ENCODE measurements at regions not wholly inside any gene's neighbourhood (a gene's known extent, or its start where the extent isn't known, plus 50 kb on each side); places are given as distances from the start of the nearest gene placed in this dataset.
"Not testable (repeated sequence)": the region's sequence is repeated elsewhere in the genome, so short reads cannot be mapped to it uniquely, and the experiment has no call there.

DNA sequence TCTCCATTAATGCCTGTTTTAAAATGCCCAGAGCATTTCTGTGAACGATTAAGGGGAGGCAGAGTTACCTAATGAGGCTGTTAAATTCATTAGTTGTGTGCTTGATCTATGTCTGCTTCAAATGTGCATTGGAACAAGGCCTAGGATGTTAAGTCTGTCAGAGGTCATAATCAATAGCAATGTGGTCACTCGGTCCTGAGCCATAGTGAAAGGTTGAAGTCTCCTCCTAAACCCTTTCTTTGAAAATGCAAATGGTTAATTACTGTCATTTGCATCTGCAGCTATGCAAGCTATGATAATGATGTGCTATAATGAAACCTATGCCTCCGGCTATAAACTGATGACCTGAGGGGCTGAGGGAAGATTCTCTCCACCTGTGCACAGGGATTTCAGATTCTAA is 114.2 kb upstream of the NR5A2 start:
- Histone ChIP-seq H3K27me3 (ENCODE audit: control insufficient read depth, insufficient read depth, low read length) (no peaks in the 10 kb centered on the region), H3K9ac (ENCODE audit: low read depth, low read length) (no peak overlapping the region), H3K9me3 (ENCODE audit: control insufficient read depth, insufficient read depth, low read length) (no peaks in the 10 kb centered on the region), H3K36me3 (ENCODE audit: control insufficient read depth, insufficient read depth, low read length) (no peaks in the 10 kb centered on the region), H3K4me3 (ENCODE audit: low read depth, low read length) (no peak overlapping the region), H3K4me1 (ENCODE audit: control insufficient read depth, insufficient read depth, low read length) (peaks cover 2% of the 10 kb centered on the region)

DNA sequence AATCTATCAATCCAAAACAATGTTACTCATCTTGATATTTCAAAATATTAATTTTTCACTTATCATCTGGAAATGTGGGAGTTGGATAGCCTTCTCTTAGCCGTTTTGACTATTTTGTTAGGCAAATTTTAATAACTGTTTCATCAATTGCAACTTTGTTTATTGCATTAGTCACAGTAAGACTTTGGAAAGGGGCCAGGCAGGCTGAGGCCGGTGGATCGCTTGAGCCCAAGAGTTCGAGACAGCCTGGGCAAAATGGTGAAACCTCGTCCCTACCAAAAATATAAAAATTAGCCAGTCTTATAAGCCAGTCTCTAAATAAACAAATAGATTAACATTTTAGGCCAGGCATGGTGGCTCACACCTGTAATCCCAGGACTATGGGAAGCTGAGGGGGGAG is 113.0 kb upstream of the NR5A2 start:
- Histone ChIP-seq H3K27me3 (ENCODE audit: control insufficient read depth, insufficient read depth, low read length) (no peaks in the 10 kb centered on the region), H3K4me3 (ENCODE audit: low read depth, low read length) (no peak overlapping the region), H3K4me1 (ENCODE audit: control insufficient read depth, insufficient read depth, low read length) (peaks cover 2% of the 10 kb centered on the region), H3K36me3 (ENCODE audit: control insufficient read depth, insufficient read depth, low read length) (no peaks in the 10 kb centered on the region), H3K9ac (ENCODE audit: low read depth, low read length) (no peak overlapping the region), H3K9me3 (ENCODE audit: control insufficient read depth, insufficient read depth, low read length) (no peaks in the 10 kb centered on the region)

DNA sequence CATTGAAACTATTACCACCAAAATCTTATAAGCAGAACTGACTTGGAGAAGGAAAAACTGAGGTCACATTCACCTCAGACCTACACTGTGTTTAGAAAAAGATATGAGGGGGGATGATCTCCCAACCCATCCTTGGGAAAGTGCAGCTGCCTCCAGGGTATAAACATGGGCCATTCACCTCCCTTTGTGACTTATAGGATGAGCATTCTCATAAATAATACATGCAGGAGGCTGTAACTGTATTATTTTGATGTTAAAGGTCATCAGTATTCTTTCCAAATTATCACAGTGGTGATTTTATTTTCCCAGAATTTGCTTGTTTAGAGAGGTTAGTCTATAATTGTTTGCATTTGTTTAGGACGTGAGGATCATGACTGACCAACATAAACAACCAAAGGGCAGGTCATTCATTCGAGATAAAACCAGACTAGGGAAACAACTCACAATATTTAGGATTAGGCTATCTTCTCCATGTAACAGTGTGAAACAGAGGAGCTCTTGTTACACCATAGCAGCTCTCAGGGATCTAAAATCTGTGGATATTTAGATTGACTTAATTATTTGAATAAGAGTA is 109.2 kb upstream of the NR5A2 start:
- no peak overlapping the region for H3K4me3 ChIP-seq (ENCODE audit: low read depth, low read length)
- H3K36me3 ChIP-seq (ENCODE audit: control insufficient read depth, insufficient read depth, low read length): no peaks in the 10 kb centered on the region
- no peaks in the 10 kb centered on the region for H3K27me3 ChIP-seq (ENCODE audit: control insufficient read depth, insufficient read depth, low read length)
- H3K9ac ChIP-seq (ENCODE audit: low read depth, low read length): no peak overlapping the region
- peaks cover 2% of the 10 kb centered on the region for H3K4me1 ChIP-seq (ENCODE audit: control insufficient read depth, insufficient read depth, low read length)
- H3K9me3 ChIP-seq (ENCODE audit: control insufficient read depth, insufficient read depth, low read length): no peaks in the 10 kb centered on the region

DNA sequence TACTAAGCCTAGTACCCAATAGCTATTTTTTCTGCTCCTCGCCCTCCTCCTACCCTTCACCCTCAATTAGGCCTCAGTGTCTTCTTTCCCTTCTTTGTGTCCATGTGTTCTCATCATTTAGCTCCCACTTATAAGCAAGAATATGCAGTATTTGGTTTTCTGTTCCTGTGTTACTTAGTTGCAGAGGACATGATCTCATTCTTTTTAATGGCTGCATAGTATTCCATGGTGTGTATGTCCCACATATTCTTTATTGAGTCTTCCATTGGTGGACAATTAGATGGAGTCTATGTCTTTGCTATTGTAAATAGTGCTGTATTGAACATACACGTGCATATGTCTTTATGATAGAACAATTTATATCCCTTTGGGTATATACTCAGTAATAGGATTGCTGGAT is 106.9 kb upstream of the NR5A2 start:
- Histone ChIP-seq H3K27me3 (ENCODE audit: control insufficient read depth, insufficient read depth, low read length) (no peaks in the 10 kb centered on the region), H3K9ac (ENCODE audit: low read depth, low read length) (no peak overlapping the region), H3K4me3 (ENCODE audit: low read depth, low read length) (no peak overlapping the region), H3K4me1 (ENCODE audit: control insufficient read depth, insufficient read depth, low read length) (no peaks in the 10 kb centered on the region), H3K36me3 (ENCODE audit: control insufficient read depth, insufficient read depth, low read length) (no peaks in the 10 kb centered on the region), H3K9me3 (ENCODE audit: control insufficient read depth, insufficient read depth, low read length) (no peaks in the 10 kb centered on the region)

DNA sequence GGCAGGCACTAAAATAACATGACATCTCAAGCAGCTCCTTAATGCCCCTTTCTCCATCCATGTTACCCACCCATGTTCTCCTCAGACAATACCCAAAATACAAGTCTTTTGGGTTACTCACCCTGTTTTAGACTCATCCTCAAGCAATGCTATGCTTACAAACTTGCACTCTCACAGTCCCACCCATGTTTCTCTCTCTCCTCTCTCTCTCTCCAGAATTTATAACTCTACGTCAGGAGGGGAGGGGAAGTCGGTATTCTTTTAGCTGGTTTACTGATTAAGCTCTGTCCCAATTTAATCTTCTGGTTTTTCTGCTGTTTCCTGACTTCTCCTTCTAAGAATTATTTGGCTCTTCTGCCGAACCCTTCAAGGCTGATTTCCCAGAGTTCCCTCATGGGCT is 98.0 kb upstream of the NR5A2 start:
- Histone ChIP-seq H3K4me3 (ENCODE audit: low read depth, low read length) (no peak overlapping the region), H3K4me1 (ENCODE audit: control insufficient read depth, insufficient read depth, low read length) (no peaks in the 10 kb centered on the region), H3K9me3 (ENCODE audit: control insufficient read depth, insufficient read depth, low read length) (no peaks in the 10 kb centered on the region), H3K9ac (ENCODE audit: low read depth, low read length) (no peak overlapping the region), H3K36me3 (ENCODE audit: control insufficient read depth, insufficient read depth, low read length) (no peaks in the 10 kb centered on the region), H3K27me3 (ENCODE audit: control insufficient read depth, insufficient read depth, low read length) (no peaks in the 10 kb centered on the region)

DNA sequence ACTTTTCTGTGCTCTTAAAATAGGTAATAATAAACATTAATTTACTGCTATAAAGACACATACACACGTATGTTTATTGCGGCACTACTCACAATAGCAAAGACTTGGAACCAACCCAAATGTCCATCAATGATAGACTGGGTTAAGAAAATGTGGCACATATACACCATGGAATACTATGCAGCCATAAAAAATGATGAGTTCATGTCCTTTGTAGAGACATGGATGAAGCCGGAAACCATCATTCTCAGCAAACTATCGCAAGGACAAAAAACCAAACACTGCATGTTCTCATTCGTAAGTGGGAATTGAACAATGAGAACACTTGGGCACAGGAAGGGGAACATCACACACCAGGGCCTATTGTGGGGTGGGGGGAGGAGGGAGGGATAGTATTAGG is 97.4 kb upstream of the NR5A2 start:
- not testable (repeated sequence) for H3K9ac ChIP-seq (ENCODE audit: low read depth, low read length); H3K36me3 ChIP-seq (ENCODE audit: control insufficient read depth, insufficient read depth, low read length); H3K27me3 ChIP-seq (ENCODE audit: control insufficient read depth, insufficient read depth, low read length); H3K9me3 ChIP-seq (ENCODE audit: control insufficient read depth, insufficient read depth, low read length); H3K4me3 ChIP-seq (ENCODE audit: low read depth, low read length); H3K4me1 ChIP-seq (ENCODE audit: control insufficient read depth, insufficient read depth, low read length)

DNA sequence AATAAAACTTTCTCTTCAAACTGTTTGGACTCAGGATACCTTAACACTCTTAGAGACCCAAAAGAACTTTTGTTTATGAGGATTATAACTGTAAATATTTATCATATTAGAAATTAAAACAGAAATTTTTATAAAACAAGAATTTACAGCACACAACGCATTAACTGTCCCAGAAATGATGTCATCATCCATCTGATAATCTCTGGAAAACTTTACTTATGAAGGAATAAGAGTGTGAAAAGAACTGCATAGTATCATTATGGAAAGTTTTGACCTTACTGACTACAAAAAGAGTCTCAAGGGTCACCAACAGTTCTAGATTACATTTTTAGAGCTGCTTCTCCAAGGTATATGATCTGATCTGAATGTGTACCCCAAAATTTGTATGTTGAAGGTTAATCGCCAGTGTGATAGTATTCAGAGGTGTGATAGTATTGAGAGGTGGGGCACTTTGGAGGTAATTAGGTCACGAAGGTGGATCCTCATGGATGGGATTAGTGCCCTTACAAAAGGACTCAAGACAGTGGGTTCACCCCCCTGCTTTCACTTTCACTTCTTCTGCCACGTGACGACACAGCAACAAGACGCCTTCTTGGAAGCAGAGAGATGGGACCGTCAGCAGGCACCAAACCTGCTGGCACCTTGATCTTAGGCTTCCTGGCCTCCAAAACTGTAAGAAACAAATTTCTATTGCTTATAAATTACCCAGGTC is 95.7 kb upstream of the NR5A2 start:
- no peaks in the 10 kb centered on the region for H3K36me3 ChIP-seq (ENCODE audit: control insufficient read depth, insufficient read depth, low read length)
- no peaks in the 10 kb centered on the region for H3K27me3 ChIP-seq (ENCODE audit: control insufficient read depth, insufficient read depth, low read length)
- H3K4me1 ChIP-seq (ENCODE audit: control insufficient read depth, insufficient read depth, low read length): no peaks in the 10 kb centered on the region
- no peak overlapping the region for H3K4me3 ChIP-seq (ENCODE audit: low read depth, low read length)
- H3K9me3 ChIP-seq (ENCODE audit: control insufficient read depth, insufficient read depth, low read length): no peaks in the 10 kb centered on the region
- H3K9ac ChIP-seq (ENCODE audit: low read depth, low read length): no peak overlapping the region

DNA sequence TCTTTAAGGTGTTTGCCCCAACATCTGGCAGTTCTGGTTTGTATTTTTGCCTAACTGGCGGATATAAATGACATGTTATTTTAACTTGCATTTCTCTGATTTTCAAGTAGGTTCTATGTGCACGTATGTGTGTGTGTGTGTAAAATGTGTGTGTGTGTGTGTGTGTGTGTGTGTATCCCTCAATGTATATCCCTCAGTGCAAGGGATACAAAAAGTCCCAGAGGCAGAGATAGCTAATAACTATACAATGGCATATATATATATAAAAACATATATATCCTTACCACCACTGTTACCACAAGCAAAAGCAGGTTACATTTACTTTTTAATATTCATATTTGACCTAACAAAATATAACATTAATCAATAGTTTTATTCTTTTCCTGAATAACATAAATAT is 95.0 kb upstream of the NR5A2 start:
- Histone ChIP-seq H3K4me3 (ENCODE audit: low read depth, low read length) (no peak overlapping the region), H3K9me3 (ENCODE audit: control insufficient read depth, insufficient read depth, low read length) (no peaks in the 10 kb centered on the region), H3K27me3 (ENCODE audit: control insufficient read depth, insufficient read depth, low read length) (no peaks in the 10 kb centered on the region), H3K4me1 (ENCODE audit: control insufficient read depth, insufficient read depth, low read length) (no peaks in the 10 kb centered on the region), H3K36me3 (ENCODE audit: control insufficient read depth, insufficient read depth, low read length) (no peaks in the 10 kb centered on the region), H3K9ac (ENCODE audit: low read depth, low read length) (no peak overlapping the region)

DNA sequence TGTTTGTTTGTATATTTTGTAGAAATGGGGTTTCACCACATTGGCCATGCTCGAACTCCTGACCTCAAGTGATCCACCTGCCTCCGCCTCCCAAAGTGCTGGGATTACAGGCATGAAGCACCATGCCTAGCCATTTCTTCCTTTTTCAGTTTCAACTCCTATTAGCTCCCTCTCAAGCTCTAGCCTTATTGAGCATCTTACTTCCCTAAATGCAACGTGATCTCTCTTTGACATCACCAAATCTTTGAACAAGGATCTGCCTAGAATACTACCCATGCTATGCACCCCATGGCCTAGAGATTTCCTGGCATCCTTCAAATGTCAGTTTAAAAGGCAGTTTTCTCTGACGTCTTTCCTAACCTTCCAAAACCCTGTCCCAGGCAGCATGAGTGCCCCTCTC is 91.1 kb upstream of the NR5A2 start:
- no peaks in the 10 kb centered on the region for H3K36me3 ChIP-seq (ENCODE audit: control insufficient read depth, insufficient read depth, low read length)
- H3K27me3 ChIP-seq (ENCODE audit: control insufficient read depth, insufficient read depth, low read length): no peaks in the 10 kb centered on the region
- H3K9ac ChIP-seq (ENCODE audit: low read depth, low read length): no peak overlapping the region
- no peaks in the 10 kb centered on the region for H3K9me3 ChIP-seq (ENCODE audit: control insufficient read depth, insufficient read depth, low read length)
- H3K4me1 ChIP-seq (ENCODE audit: control insufficient read depth, insufficient read depth, low read length): no peaks in the 10 kb centered on the region
- no peak overlapping the region for H3K4me3 ChIP-seq (ENCODE audit: low read depth, low read length)

DNA sequence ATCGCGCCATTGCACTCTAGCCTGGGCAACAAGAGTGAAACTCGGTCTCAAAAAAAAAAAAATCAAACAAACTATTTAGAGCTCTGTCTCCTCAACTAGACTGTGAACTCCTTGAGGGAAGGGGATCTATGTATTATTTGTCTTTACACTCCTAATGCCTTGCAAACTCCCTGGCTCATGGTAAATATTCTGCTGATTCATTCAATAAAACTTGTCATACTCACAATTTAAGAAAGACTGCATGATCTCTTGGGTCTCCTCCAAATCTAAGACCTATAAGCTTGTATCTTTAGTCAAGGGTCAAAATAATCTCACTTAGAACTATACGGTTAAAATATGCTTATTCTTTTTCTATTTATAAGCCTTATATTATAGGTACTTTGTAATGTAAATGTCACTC is 90.3 kb upstream of the NR5A2 start:
- Histone ChIP-seq H3K4me1 (ENCODE audit: control insufficient read depth, insufficient read depth, low read length) (no peaks in the 10 kb centered on the region), H3K4me3 (ENCODE audit: low read depth, low read length) (no peak overlapping the region), H3K36me3 (ENCODE audit: control insufficient read depth, insufficient read depth, low read length) (no peaks in the 10 kb centered on the region), H3K9ac (ENCODE audit: low read depth, low read length) (no peak overlapping the region), H3K27me3 (ENCODE audit: control insufficient read depth, insufficient read depth, low read length) (no peaks in the 10 kb centered on the region), H3K9me3 (ENCODE audit: control insufficient read depth, insufficient read depth, low read length) (no peaks in the 10 kb centered on the region)

DNA sequence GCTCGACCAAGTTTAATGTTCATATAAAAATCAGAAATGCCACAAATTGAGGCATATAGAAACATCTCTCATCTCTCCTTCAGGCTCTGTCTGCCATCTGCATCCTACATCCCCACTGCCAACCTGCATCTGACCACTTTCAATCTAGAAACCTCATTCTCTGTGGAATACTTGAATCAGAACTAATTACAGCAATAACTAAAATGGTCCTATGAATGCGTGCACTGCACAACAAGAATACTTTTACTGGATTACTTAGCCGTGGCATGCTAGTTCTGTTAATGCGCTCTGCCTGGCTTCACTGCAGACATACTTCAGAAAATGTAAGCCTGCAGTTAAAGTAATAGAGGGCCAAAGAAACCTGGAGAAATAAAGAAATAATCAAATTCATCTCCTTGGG is 89.8 kb upstream of the NR5A2 start:
- H3K27me3 ChIP-seq (ENCODE audit: control insufficient read depth, insufficient read depth, low read length): no peaks in the 10 kb centered on the region
- no peak overlapping the region for H3K9ac ChIP-seq (ENCODE audit: low read depth, low read length)
- H3K4me1 ChIP-seq (ENCODE audit: control insufficient read depth, insufficient read depth, low read length): no peaks in the 10 kb centered on the region
- H3K36me3 ChIP-seq (ENCODE audit: control insufficient read depth, insufficient read depth, low read length): no peaks in the 10 kb centered on the region
- H3K4me3 ChIP-seq (ENCODE audit: low read depth, low read length): no peak overlapping the region
- H3K9me3 ChIP-seq (ENCODE audit: control insufficient read depth, insufficient read depth, low read length): no peaks in the 10 kb centered on the region

DNA sequence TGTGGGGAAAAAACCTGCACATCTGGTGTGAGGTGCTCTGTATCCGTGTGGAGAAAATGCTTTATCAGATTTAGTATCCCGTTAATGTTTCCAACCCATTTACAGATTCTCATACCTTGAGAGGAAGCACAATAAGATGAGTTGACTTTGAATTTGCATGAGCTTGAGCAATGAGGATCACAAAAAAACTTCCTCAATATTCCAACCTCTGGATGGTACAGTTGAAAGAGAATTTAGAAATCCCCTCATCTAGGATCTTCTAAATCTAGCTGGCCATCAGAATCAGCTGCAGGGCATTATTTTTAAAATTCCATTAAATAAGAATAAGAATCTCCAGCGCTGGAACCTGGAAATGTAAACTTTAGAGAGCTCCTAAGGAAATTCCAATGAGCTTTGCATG is 82.5 kb upstream of the NR5A2 start:
- Histone ChIP-seq H3K9me3 (ENCODE audit: control insufficient read depth, insufficient read depth, low read length) (no peaks in the 10 kb centered on the region), H3K9ac (ENCODE audit: low read depth, low read length) (no peak overlapping the region), H3K27me3 (ENCODE audit: control insufficient read depth, insufficient read depth, low read length) (no peaks in the 10 kb centered on the region), H3K4me3 (ENCODE audit: low read depth, low read length) (no peak overlapping the region), H3K36me3 (ENCODE audit: control insufficient read depth, insufficient read depth, low read length) (no peaks in the 10 kb centered on the region), H3K4me1 (ENCODE audit: control insufficient read depth, insufficient read depth, low read length) (no peaks in the 10 kb centered on the region)

All from iPS-15b (cell line).